Caco-2 (cell line): ENCODE measurements at regions not wholly inside any gene's neighbourhood (a gene's known extent, or its start where the extent isn't known, plus 50 kb on each side); places are given as distances from the start of the nearest gene placed in this dataset.

ENCODE experiments used
- BruUV-seq: library from RNA; stranded (reverse); fragments of 400-500 nt; replicated peaks from 2 replicates; lab custom pipeline; 2021; lab: Mats Ljungman, UMichigan
- CTCF ChIA-PET: fragments of 300-600 bp; sonication (Branson Sonifier 250); formaldehyde crosslinking; loops from one replicate; lab custom pipeline; 2022; ENCODE audit warnings: antibody characterized with exemption; lab: Charles Lee
- POLR2A ChIA-PET: fragments of 300-600 bp; sonication (Branson Sonifier 250); formaldehyde crosslinking; loops from one replicate; lab custom pipeline; 2022; ENCODE audit warnings: antibody characterized with exemption; lab: Charles Lee
- DNase-seq, 2 experiments: peaks; one replicate each; pipeline versions ENCODE4 v3.0.0 to v3.0.0-alpha.2; 2020 to 2022
- H3K27me3 ChIP-seq: replicated peaks from 2 replicates; pipeline ENCODE4 v1.6.0; 2011; ENCODE audit warnings: low read length; ENCODE audit not compliant: control insufficient read depth, insufficient read depth
- H3K36me3 ChIP-seq: 2 replicates; pipeline ENCODE4 v1.5.1; 2011; ENCODE audit warnings: low read length; ENCODE audit not compliant: control insufficient read depth, insufficient read depth
- H3K4me1 ChIP-seq: fragments of 250-450 bp; sonication (Bioruptor Pico); 2 replicates; pipeline ENCODE4 v1.5.1; 2020; ENCODE audit warnings: mild to moderate bottlenecking
- H3K4me3 ChIP-seq: 2 replicates; pipeline ENCODE4 v1.5.1; 2011; ENCODE audit warnings: low read depth, mild to moderate bottlenecking, control low read depth, low read length
- H3K9me3 ChIP-seq: fragments of 250-450 bp; sonication (Bioruptor Pico); 2 replicates; pipeline ENCODE4 v1.5.1; 2020; ENCODE audit warnings: mild to moderate bottlenecking, moderate library complexity
- H3K27ac Mint-ChIP-seq: one replicate; pipeline ENCODE4 v1.8.0; 2022; ENCODE audit warnings: mixed read lengths; ENCODE audit not compliant: unreplicated experiment
- H3K27me3 Mint-ChIP-seq: one replicate; pipeline ENCODE4 v1.8.0; 2022; ENCODE audit warnings: mixed read lengths; ENCODE audit not compliant: insufficient read depth, unreplicated experiment
- H3K36me3 Mint-ChIP-seq: one replicate; pipeline ENCODE4 v1.8.0; 2022; ENCODE audit warnings: mild to moderate bottlenecking, mixed read lengths; ENCODE audit not compliant: insufficient read depth, unreplicated experiment
- H3K4me1 Mint-ChIP-seq: one replicate; pipeline ENCODE4 v1.8.0; 2022; ENCODE audit warnings: low read depth, mixed read lengths; ENCODE audit not compliant: unreplicated experiment
- H3K4me3 Mint-ChIP-seq: one replicate; pipeline ENCODE4 v1.8.0; 2022; ENCODE audit warnings: mild to moderate bottlenecking, moderate library complexity, mixed read lengths; ENCODE audit not compliant: unreplicated experiment
- H3K9me3 Mint-ChIP-seq: one replicate; pipeline ENCODE4 v1.8.0; 2022; ENCODE audit warnings: mixed read lengths; ENCODE audit not compliant: unreplicated experiment
- intact Hi-C: fragments of 100-400 bp; cut with micrococcal nuclease; formaldehyde crosslinking; loops from one replicate; pipeline ENCODE4 v1.10.0; 2022; ENCODE audit not compliant: unreplicated experiment
- TF ChIP-seq, protein P1 (sequence below), 2 experiments: fragments of 200-600 bp in 1 of 2; IDR thresholded peaks; 1 replicate in 1 of 2; 2 replicates in 1 of 2; pipeline versions ENCODE4 v1.5.1 to v1.8.0; 2011 to 2022; ENCODE audit warnings: antibody characterized with exemption in 1 of 2, control low read depth in 1 of 2, inconsistent platforms in 1 of 2, low read depth in 1 of 2, low read length in 1 of 2, mild to moderate bottlenecking in 1 of 2, moderate library complexity in 1 of 2; ENCODE audit not compliant: insufficient read depth in 1 of 2, severe bottlenecking in 1 of 2, unreplicated experiment in 1 of 2

DNA sequence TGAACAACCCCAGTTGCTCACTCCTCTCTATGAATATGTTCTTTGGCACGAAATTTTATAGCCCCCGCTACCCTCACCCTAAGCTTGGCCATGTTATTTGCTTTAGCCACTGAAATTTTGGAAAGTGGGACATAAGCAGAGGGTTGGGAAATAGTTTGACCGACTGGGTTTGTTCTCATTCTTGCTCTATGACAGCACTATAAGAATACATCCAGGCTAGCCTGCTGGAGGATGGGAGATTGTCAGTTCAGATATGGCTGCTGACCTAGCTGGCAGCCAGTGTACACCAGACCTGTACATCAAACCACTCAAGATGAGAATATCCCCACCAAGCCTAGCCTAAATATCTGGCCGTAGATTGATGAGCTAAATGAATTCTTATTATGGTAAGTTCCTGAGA is 298.1 kb downstream of the PDGFC start:
- no peak for DNase-seq
- H3K4me3 ChIP-seq: no peak overlapping the region
- no peaks in the 10 kb centered on the region for H3K27me3 ChIP-seq
- Mint-ChIP-seq H3K36me3 (no peaks in the 10 kb centered on the region), H3K4me3 (no peak overlapping the region), H3K27ac (no peak overlapping the region), H3K9me3 (no peaks in the 10 kb centered on the region), H3K4me1 (no peaks in the 10 kb centered on the region), H3K27me3 (no peaks in the 10 kb centered on the region)
- BruUV-seq: no TSS peak
- no peaks in the 10 kb centered on the region for H3K36me3 ChIP-seq
- TF ChIP-seq, protein P1, sequence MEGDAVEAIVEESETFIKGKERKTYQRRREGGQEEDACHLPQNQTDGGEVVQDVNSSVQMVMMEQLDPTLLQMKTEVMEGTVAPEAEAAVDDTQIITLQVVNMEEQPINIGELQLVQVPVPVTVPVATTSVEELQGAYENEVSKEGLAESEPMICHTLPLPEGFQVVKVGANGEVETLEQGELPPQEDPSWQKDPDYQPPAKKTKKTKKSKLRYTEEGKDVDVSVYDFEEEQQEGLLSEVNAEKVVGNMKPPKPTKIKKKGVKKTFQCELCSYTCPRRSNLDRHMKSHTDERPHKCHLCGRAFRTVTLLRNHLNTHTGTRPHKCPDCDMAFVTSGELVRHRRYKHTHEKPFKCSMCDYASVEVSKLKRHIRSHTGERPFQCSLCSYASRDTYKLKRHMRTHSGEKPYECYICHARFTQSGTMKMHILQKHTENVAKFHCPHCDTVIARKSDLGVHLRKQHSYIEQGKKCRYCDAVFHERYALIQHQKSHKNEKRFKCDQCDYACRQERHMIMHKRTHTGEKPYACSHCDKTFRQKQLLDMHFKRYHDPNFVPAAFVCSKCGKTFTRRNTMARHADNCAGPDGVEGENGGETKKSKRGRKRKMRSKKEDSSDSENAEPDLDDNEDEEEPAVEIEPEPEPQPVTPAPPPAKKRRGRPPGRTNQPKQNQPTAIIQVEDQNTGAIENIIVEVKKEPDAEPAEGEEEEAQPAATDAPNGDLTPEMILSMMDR (IDR thresholded peaks at IDR 0.05; ENCODE audit: insufficient read depth in 1 of 2, low read depth in 1 of 2, low read length in 1 of 2, severe bottlenecking in 1 of 2, unreplicated experiment in 1 of 2): no peak
- H3K4me1 ChIP-seq: no peaks in the 10 kb centered on the region
- POLR2A ChIA-PET: no interaction called here
- intact Hi-C loops: loop anchor here (10.0 kb wide), 1 partner anchor 79 kb away; no protein-coding TSS in a partner anchor
- CTCF ChIA-PET: no interaction called here
- H3K9me3 ChIP-seq: no peaks in the 10 kb centered on the region

DNA sequence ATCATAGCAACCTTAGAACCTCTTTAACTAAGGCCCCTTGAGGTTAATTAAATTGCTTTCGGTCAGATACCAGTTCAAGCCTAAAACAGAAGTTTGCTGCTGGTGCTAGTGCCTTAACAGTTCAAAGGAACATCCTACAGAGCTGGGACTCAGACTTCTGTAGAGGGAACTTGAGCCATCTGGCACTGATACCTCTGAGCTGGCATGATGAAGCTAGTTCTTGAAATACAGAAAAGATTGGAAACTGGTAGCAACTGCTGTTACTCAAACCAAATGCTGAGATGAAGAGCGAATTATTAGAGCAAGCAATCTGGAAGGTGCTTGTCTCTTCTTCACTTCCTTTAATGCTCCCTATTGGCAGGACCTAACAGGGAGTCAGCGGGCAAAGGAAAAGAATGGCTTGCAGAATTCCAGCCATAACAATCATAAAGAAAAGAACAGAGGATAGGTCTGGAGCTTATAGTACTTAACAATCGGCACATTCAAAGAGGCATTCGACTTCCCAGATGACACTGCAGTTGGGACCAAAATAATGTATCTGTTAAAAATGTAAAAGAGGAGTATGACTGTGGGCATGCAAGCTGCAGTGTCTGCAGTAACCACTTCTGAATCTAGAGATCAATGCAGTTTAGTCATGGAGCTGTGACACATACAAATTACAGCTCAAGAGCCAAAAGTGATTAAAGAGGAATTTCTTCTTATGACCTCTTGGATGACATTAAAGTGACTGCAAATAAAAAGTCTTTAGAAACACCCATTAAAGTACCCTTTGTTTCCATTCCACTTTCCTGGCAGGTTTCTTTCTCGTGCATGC is 298.9 kb downstream of the PDGFC start:
- Mint-ChIP-seq H3K4me1 (no peaks in the 10 kb centered on the region), H3K27ac (no peak overlapping the region), H3K4me3 (no peak overlapping the region), H3K36me3 (no peaks in the 10 kb centered on the region), H3K27me3 (no peaks in the 10 kb centered on the region), H3K9me3 (no peaks in the 10 kb centered on the region)
- BruUV-seq: no TSS peak
- CTCF ChIA-PET: no interaction called here
- no peak overlapping the region for H3K4me3 ChIP-seq
- intact Hi-C loops: loop anchor here (10.0 kb wide), 1 partner anchor 78 kb away; no protein-coding TSS in a partner anchor
- TF ChIP-seq, protein P1 (IDR thresholded peaks at IDR 0.05; ENCODE audit: insufficient read depth in 1 of 2, low read depth in 1 of 2, low read length in 1 of 2, severe bottlenecking in 1 of 2, unreplicated experiment in 1 of 2): no peak
- H3K27me3 ChIP-seq: no peaks in the 10 kb centered on the region
- H3K9me3 ChIP-seq: no peaks in the 10 kb centered on the region
- POLR2A ChIA-PET: no interaction called here
- no peaks in the 10 kb centered on the region for H3K4me1 ChIP-seq
- no peak for DNase-seq
- H3K36me3 ChIP-seq: no peaks in the 10 kb centered on the region

DNA sequence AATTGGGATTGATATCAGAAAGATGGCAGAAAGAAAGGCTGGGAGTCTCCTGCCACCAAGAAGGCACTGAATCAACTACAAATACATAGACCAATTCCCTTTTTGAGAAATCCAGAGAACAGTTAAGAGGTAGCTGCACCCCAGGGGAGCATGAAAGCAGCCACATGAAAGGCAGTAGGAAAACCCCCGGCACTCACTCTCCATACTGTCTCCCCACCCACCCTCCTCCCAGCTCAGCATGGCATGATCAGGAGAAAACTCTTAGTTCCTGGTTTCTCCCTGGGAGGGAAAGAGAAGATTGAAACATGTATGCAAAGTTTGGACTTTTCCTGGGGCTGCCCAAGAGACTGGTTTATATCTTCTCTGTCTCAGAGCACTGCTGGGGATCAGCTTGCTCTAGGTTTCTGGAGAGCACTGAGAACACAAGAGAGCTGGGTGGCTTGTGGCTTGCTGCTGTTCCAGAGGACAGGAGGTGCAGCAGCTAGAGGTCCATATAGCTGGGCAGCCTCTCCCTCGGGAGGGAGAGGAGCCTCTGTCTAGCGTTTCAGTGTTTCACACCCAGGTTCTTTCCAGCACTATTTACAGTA is 305.7 kb downstream of the PDGFC start:
- H3K36me3 ChIP-seq: no peaks in the 10 kb centered on the region
- BruUV-seq: no TSS peak
- H3K9me3 ChIP-seq: no peaks in the 10 kb centered on the region
- no peaks in the 10 kb centered on the region for H3K27me3 ChIP-seq
- Mint-ChIP-seq H3K4me1 (no peaks in the 10 kb centered on the region), H3K4me3 (no peak overlapping the region), H3K27me3 (no peaks in the 10 kb centered on the region), H3K36me3 (no peaks in the 10 kb centered on the region), H3K27ac (no peak overlapping the region), H3K9me3 (no peaks in the 10 kb centered on the region)
- POLR2A ChIA-PET: no interaction called here
- TF ChIP-seq, protein P1 (IDR thresholded peaks at IDR 0.05; ENCODE audit: insufficient read depth in 1 of 2, low read depth in 1 of 2, low read length in 1 of 2, severe bottlenecking in 1 of 2, unreplicated experiment in 1 of 2): no peak
- CTCF ChIA-PET: no interaction called here
- intact Hi-C loops: no loop called here
- H3K4me1 ChIP-seq: no peaks in the 10 kb centered on the region
- no peak for DNase-seq
- no peak overlapping the region for H3K4me3 ChIP-seq
